EH (cell line): ENCODE measurements at regions not wholly inside any gene's neighbourhood (a gene's known extent, or its start where the extent isn't known, plus 50 kb on each side); places are given as distances from the start of the nearest gene placed in this dataset.

Source experiments
- DNase-seq: peaks from one replicate; pipeline ENCODE4 v3.0.0-alpha.2; 2015; ENCODE audit warnings: low read depth

DNA sequence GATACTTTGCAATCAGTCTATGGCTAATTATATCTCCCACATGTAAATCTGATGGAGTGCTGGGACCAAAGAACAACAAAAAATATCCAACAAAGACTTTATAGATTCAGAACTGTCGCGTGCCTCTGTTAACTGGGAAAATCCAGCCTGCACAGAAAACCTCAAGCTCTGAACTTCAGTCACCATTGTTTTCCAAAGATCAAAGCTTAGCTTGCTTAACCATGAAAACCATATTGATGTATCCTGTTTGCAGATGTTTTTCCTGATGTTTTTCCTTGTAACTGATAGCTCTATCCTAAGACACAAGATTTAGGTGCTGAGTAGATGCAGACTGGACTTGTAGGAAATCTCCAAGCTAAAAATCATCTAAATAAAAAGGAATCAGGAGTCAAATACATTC is 163.7 kb downstream of the GXYLT1 start:
- DNase-seq, result no peak

DNA sequence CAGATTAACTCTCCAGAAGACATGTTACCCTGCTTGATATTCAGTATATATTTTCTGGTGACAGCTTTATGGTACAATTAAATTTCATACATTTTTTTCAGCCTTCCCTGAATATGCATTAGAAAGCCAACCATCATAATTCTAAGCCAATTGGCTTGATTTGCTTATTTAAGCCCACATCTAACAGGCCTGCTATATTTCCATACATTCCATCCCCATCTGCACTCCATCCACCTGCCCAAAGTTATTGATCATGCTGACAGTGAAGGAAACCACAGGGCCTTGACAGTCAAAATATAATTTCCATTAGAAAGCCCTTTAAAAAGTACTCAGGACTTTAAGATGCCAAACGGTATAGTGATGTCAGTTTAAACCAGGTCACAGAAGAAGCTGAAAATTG is 164.3 kb downstream of the GXYLT1 start:
- no peak for DNase-seq

DNA sequence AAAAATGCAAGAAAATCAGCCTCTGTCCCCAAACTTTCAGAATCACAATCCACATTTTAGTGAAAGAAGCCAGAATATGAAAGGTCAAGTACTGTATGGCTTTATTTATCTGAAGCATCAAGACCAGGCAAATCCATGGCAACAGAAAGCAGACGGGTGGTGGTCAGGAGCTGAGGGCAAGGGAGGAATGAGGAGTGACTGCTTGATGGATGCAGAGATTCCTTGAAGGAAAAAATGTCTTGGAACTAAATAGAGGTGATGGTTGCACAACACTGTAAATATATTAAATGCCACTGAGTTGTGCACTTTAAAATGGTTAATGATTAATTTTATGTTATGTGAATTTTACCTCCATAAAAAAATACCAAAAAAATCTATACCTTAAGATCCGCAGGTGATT is 165.1 kb downstream of the GXYLT1 start:
- no peak for DNase-seq

DNA sequence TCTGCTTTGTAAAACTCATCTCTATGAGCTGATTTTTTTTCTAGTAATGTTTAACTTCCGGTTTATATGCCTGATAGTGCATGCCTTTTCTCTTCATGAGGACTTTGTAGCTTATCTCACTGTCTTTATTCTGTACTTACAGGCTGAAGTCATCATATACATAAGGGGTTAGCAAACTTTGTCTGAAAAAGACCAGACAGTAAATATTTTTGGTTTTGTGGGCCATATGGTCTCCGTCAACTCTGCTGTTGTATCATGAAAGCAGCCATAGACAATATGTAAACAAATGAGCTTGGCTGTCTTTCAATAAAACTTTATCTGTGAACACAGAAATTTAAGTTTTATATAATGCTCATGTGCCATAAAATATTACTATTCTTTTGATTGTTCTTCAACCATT is 172.1 kb downstream of the GXYLT1 start:
- no peak for DNase-seq

DNA sequence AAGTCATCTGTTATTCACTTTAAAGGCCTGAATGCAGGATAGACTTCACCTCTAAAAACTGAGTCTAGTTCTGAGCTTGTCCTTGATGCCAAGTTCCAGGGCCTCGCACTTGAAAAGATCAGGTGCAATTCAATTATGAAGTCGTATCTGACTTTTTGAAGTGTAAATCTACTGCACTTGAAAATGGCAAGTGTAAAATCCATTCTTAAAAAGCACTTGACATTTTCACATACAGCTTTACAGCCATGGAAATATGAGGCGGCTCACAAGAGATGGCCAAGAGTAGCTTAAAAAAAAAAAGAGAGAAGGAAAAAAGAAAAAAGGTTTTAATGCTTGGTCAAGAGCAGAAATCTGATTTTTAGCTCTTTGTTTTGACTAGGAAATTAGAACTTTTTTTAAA is 172.5 kb downstream of the GXYLT1 start:
- no peak for DNase-seq

DNA sequence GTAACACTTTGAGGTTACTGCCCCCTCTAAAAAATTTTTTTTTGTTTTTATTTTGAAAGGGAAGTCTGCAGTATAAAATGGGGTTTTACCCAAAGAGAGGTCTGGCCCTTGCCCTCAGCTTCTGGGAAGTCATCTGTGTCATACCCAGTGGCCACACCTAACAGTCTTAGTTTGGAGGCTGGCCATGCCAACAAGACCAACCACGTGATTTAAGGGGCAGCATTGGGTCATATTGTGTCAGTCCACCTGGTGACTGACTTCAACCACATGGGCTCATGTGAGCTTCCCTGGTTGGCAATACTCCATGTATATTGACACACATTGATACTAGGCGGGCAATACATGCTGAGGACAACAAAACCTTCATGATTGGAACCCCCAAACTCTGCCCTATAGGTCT is 173.9 kb downstream of the GXYLT1 start:
- DNase-seq, result no peak

DNA sequence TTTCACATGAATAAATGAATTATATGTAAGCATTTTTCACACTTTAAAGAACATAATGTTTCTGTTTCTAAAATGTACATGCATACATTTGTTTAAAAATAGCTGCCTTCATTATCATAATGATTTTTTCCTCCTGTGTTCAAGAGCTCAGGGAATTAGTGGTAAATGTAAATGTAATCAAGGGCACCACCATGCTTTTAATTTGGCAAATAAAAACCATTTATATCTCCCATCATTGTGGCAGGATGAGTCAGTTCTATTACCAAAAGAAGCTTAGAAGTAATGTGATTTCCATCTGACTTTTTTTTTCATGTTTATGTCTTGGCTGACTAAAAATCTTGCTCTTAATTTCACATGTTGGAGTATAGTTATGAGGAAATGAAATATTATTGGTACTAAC is 176.1 kb downstream of the GXYLT1 start:
- DNase-seq, result no peak

DNA sequence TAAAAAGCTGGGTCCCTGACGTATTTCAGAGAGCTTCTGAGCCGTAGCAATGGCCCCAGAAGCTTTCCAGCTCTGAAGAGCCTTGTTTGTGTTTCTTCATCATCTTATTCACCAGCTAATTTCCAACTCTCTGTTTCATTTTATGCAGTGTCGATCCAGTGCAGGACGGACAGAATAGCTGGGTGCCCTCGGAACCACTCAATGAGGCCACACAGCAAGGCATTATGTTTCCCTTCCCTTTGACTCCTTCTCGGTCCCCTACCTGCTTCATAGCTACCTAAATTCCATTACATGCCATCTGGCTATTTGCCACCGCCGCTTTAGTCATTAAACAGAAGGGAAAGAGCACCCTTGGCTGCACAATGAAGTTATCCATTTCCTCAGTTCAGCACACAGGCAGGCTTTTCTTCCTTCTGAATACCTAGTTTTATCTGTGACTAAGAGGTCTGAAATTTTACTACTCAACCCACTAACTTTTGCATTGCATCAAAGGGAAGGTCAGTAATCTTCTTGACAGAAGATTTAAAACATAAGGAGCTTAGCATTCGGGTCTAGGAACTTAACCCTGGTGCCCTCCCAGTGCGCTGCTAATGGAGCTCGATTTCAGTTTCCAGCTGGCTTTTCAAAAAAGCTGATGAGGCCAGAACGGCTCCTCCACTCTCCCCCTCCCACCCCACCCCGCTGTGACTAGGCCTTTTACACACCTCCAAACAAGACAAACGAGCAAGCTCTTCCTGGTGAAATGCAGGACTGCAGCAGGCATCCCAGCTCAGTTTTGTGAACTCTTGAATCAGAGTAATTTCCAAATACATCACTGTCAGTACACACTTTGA is 176.8 kb downstream of the GXYLT1 start:
- no peak for DNase-seq

DNA sequence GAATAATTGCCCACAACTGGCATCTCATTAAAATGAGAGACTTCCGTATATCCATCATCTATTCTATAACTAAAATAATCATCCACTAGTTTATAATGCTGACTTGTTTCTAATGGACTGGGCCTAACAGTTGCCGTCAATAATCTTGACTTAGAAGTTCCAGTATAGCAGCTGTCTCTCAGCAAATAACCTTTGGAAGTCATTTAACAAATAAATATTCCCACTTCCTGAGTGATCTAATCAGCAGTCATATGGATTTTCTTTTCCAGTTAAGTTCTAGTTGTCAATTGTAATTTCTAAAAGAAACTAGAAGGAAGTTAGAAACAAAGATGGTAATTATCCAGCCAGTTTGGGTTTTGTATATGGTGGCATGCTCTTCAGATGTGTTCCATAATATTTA is 177.8 kb downstream of the GXYLT1 start:
- DNase-seq, result no peak

DNA sequence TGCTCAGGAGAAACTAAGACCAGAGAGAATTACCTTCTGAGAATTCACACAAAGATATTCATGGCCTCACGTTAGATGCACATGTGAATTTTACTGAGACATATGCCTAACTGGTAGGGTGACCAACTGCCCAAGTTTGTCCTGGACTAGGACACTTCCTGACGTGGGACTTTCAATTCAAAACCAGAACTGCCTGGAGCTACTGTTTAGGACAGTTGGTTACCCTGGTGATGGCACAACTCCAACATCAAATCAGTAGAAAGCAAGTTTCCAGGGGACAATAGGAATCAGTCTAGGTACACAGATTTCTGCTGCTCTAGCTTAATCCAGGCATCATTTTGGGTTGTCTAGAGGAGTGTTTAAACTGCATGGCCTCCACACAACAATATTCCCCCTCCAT is 178.7 kb downstream of the GXYLT1 start:
- DNase-seq, result no peak

DNA sequence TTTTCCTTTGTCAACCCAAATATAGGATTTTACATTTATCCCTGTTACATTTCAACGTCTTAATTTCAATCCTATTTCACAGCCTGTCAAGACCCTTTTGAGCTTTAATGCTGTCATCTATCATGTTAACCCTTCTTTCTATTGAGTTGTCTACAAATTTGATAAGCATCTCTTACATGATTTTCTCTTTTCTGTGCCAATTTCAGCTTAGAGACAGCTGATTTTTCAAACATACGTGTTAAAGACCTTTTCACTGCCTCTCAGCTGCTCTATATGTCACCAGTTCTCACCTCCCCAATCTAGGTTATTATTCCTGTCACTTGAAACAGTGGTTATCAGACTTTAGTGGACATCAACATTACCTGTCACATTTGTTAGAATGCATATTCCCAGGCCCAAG is 181.3 kb downstream of the GXYLT1 start:
- no peak for DNase-seq

DNA sequence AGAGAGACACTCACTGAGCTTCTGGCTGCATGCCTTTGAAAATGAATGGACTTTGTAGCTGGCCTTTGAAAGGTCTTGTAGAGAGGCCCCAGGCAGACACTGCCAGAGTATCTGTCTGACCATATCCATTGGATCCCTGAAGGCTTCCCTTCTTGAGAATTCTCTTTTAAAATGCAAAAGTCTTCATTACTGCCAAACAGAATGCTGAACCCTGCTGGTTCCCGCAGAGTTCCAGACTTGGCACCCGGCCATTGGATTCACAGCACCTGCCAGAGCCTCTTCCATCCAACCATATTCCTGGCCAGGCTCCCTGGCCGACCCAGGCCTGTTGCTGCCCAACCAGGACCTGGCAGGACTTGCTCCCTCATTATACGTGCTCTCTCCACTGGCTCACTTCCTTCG is 182.5 kb downstream of the GXYLT1 start:
- no peak for DNase-seq

DNA sequence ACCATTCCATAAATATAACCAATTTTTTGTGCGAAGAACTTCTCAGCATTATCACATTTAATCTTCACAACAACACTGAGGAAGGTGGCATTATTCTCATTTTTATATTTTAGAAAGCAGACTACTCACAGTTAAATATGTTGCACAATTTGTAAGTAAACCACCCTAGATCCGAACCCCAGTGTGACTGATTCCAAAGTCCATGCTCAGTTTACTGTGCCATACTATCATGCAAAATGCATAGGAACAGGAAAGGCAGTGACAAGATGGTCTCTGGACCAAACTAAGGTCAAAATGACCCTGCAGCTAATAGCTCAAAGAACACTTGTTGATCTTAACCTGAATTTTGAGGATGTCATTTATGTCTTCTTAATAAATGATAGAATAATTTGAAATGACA is 185.4 kb downstream of the GXYLT1 start:
- no peak for DNase-seq

DNA sequence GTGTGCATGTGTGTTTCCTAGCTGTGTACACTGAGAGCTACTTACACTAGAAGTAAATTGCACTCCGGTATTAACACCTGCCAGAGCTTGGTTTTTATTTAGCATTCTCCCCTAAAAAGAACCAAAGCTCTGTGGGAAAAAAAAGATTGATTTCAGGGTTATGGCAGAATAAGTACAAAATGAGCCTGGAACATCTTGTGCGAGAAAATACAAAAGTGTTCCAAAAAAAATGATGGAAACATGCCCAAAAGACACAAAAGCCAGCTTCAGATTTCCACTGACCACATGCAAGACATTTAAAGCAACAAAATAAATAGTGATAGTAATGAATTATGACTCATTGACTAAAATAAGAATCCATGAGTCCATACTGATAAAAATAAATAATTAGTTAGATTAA is 188.3 kb downstream of the GXYLT1 start:
- no peak for DNase-seq

DNA sequence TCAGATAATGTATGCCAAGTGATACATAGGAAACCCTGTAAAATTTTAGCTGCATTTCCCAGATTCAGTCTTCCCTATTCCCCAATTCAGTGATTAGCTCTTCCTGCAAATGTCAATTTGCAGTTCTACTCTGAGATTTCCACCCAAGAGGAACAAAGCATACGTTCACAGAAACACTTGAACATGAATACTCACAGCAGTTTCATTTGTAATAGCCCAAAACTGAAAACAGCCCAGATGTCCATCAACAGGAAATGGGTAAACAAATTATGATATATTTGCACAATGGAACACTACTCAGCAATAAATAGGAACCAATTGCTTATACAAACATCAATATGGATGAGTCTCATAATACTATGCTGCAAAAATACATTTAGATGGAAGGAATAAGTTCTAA is 194.2 kb downstream of the GXYLT1 start:
- DNase-seq, result no peak

DNA sequence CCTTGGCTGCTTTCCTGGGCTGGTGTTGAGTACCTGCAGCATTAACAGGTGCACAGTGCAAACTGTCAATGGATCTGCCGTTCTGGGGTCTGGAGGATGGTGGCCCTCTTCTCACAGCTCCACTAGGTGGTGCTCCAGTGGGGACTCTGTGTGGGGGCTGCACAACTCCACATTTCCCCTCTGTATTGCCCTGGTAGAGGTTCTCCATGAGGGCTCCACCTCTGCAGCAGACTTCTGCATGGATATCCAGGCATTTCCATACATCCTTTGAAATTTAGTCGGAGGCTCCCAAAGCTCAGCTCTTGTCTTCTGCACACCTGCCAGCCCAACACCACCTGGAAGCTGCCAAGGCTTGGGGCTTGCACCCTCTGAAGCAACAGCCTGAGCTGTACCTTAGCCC is 198.6 kb downstream of the GXYLT1 start:
- DNase-seq, result no peak

DNA sequence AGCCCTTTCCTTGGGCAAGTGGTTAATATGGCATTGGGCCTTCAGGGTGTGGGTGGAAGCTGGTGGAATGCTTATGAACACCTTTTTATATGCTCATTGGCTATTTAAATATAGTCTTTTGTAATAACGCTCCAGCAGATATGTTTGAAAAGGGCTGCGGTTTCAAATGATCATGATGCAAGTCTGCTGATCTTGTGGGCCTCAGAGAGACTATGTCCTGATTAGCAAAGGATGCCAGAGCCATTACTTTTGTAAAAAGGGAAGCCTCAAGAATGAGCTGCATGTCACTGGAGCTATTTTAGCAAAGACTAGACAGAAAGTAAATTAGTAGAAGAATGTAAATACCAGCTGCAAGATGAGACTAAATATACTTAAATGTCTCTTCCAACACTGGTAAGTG is 200.5 kb downstream of the GXYLT1 start:
- peak; percentile 57 for DNase-seq

DNA sequence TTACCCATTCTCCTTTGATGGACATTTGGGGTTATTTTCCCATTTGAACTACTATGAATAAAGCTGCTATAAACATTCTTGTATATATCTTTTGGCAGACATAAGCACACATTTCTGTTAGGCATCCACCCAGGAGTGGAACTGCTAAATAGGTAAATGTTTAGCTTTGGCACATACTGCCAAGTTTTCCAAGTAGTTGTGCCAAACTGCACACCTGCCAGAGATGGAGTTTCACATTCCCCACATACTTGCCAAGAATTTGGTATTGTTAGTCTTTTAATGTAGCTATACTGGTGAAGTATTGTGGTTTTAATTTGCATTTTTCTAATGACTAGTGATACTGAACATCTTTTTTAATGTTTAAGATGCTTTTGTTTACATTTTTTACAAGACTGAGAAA is 201.0 kb downstream of the GXYLT1 start:
- no peak for DNase-seq

DNA sequence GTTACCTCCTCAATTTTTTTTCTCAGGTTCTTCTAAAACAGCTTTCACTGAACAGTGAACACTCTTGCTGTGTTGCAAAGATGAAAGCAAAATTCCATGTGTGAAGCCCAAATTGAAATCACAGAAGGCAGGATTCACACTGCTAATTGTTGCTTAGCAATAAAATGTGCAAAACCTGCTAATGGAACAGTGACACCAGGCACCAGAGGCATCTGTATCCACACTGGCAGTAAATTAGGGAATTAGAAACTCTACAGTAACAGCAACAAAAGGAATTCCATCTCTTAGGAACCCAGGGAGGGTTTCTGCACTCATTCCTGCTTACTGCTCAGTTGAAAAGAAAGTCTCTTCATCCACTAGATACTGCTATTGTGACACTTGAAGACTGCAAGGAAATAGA is 202.3 kb downstream of the GXYLT1 start:
- no peak for DNase-seq

DNA sequence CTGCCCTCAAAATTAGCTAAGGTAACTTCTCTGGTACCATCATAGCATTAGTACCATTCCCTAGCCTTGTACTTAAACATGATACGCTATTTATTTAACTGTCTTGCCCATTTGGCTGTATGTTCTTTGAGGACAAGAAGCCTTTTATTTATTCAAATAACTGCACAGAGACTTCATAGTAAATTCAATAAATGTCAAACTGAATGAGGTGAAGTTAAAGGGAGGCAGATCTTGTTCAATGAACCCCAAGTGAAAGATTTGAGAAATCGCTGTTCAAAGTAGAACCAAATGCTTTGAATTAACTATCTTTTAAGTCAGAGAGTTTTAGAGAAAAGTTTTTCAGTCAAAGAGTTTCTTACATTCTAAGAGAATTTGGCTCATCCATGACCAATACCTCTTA is 203.6 kb downstream of the GXYLT1 start:
- no peak for DNase-seq

DNA sequence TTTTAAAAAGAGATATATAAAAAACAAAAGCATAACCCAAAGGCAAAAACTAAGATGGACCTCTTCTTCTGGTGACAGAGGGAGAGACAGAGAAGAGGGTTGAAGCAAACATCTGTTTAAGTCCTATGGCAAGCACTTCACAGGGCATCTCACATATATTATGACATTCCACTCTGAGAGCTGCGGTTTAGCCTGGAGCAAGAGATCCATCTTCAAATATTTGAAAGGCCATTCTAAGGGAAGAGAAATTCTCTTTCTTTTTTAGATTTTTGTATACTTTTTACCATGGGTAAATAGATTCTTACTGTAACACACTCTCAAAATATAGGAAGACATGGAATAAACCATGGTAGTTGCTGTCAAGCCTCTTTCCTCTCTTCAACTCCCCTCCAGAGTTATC is 204.1 kb downstream of the GXYLT1 start:
- peak; percentile 36 for DNase-seq

DNA sequence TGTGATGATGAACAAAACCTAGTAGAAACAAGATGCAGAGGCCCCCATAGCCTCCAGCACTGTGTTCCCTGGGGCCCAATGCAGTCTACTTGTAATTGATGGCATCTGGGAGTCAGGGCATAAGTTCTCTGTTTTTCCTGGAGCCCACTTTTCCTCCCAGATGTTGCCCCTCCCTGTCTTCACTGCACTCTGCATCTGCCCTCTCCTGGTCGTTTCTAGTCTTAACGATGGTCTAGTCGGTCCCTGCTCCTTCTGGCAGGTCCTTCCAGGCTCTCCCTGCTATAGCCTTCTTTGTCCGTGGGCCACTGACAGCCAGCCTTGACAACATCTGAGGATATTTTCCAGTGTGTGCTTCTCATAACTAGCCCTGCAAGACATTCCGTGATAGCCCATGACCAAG is 208.3 kb downstream of the GXYLT1 start:
- no peak for DNase-seq

DNA sequence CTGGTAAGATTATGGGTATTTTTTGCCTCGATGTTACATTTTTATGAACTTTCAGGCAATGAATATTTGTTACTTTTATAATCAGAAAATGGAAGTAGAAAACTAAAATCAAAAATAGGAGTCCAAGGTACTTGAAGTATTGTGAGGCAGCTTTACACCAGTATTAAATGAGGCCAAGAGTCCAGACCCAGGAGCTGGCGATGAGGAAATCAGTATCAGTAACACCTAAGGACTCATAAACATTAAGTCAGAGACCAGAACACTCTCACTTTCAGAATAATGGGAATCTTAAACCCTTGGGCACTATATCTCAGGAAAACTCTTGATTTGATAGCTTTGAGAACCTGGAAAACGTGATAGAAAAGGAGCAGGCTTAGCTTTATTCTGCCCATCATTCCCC is 208.8 kb downstream of the GXYLT1 start:
- DNase-seq, result no peak

DNA sequence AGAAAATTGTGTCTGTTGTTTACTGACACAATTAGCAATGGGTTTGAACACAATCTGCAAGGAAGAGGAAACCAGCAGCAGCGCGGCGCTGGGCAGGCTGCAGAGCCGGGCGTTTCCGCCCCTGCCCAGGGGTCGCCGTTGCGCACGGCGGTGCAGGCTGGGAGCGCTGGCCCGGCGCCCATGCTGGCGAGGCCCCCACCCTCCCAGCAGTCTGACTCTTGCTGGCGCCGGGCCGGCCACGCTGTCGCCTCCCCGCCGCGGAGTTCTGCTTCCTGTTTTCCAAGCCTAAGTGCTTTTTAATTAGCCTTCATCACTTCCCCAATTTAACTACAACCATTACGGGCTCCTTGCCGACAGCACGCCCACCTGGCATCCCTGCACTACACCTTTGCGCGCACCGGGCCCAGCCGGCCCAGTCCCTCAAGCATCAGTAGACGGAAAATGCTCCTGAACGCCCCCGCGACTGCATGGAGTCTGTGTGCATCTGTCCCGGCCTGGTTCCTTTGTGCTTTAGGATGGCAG is 212.1 kb downstream of the GXYLT1 start:
- DNase-seq, result peak; percentile 16
